Stimulated activated CD4-positive, alpha-beta T cell treated with anti-CD3 and anti-CD28 coated beads, Interleukin-1b, Interleukin-23, amount 100 ng/mL, for 24 hours (primary cell): ENCODE measurements at regions not wholly inside any gene's neighbourhood (a gene's known extent, or its start where the extent isn't known, plus 50 kb on each side); places are given as distances from the start of the nearest gene placed in this dataset.
"Not testable (repeated sequence)": the region's sequence is repeated elsewhere in the genome, so short reads cannot be mapped to it uniquely, and the experiment has no call there.

Source experiments
- DNase-seq, 4 experiments: peaks; one replicate each; pipeline ENCODE4 v3.0.0-alpha.2; 2020; ENCODE audit warnings: low read depth in 4 of 4, low spot score in 1 of 4

GRCh38 chr3:159510988-159511387 lies 477.6 kb upstream of the IL12A start:
- DNase-seq = not testable (repeated sequence)

- DNase-seq = no peak
Measured at GRCh38 chr3:159513444-159513843, 475.2 kb upstream of the IL12A start.

GRCh38 chr3:159513867-159514380 lies 474.7 kb upstream of the IL12A start:
- DNase-seq = no peak

- no peak for DNase-seq
Measured at GRCh38 chr3:159517105-159517504, 471.5 kb upstream of the IL12A start.

- no peak for DNase-seq
Measured at GRCh38 chr3:159520638-159521037, 468.0 kb upstream of the IL12A start.

- no peak for DNase-seq
Measured at GRCh38 chr3:159522276-159522675, 466.4 kb upstream of the IL12A start.

GRCh38 chr3:159528251-159528895 lies 460.3 kb upstream of the IL12A start:
- DNase-seq = no peak

GRCh38 chr3:159532577-159532976 lies 456.1 kb upstream of the IL12A start:
- no peak for DNase-seq

GRCh38 chr3:159534496-159534895 lies 454.1 kb upstream of the IL12A start:
- DNase-seq = no peak

GRCh38 chr3:159536876-159537275 lies 451.8 kb upstream of the IL12A start:
- no peak for DNase-seq

- no peak for DNase-seq
Measured at GRCh38 chr3:159538507-159538906, 450.1 kb upstream of the IL12A start.

- no peak for DNase-seq
Measured at GRCh38 chr3:159540882-159541495, 447.6 kb upstream of the IL12A start.

GRCh38 chr3:159548675-159549335 lies 439.8 kb upstream of the IL12A start:
- DNase-seq = no peak

GRCh38 chr3:159555205-159555604 lies 433.4 kb upstream of the IL12A start:
- no peak for DNase-seq

GRCh38 chr3:159559771-159560170 lies 428.9 kb upstream of the IL12A start:
- no peak for DNase-seq

- no peak for DNase-seq
Measured at GRCh38 chr3:159560214-159560979, 428.2 kb upstream of the IL12A start.

- no peak for DNase-seq
Measured at GRCh38 chr3:159565313-159565712, 423.3 kb upstream of the IL12A start.

- DNase-seq = no peak
Measured at GRCh38 chr3:159583662-159584061, 405.0 kb upstream of the IL12A start.

GRCh38 chr3:159584421-159584820 lies 404.2 kb upstream of the IL12A start:
- no peak for DNase-seq

- no peak for DNase-seq
Measured at GRCh38 chr3:159586571-159587202, 401.9 kb upstream of the IL12A start.
